ENCODE measurements at regions not wholly inside any gene's neighbourhood (a gene's known extent, or its start where the extent isn't known, plus 50 kb on each side); places are given as distances from the start of the nearest gene placed in this dataset.

DNA sequence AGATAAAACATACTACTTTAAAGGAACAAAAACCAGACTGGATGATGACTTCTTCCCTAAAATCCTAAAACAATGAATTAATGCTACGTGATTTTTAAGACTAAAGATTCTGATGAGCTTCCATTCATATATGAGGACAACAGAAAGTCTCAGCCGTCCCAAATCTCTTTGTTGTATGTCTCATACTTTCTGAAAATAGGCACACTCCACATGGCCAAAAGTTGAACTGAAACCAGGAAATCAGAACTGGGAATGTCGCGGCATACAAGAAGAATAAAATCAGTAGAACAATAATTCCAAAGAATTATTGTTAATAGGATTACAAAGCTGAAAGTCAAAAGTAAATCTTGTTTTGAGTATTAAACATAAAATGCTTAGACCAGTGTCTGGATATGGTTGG lies 195.4 kb upstream of the GHITM start:
- TF ChIP-seq, protein P1, sequence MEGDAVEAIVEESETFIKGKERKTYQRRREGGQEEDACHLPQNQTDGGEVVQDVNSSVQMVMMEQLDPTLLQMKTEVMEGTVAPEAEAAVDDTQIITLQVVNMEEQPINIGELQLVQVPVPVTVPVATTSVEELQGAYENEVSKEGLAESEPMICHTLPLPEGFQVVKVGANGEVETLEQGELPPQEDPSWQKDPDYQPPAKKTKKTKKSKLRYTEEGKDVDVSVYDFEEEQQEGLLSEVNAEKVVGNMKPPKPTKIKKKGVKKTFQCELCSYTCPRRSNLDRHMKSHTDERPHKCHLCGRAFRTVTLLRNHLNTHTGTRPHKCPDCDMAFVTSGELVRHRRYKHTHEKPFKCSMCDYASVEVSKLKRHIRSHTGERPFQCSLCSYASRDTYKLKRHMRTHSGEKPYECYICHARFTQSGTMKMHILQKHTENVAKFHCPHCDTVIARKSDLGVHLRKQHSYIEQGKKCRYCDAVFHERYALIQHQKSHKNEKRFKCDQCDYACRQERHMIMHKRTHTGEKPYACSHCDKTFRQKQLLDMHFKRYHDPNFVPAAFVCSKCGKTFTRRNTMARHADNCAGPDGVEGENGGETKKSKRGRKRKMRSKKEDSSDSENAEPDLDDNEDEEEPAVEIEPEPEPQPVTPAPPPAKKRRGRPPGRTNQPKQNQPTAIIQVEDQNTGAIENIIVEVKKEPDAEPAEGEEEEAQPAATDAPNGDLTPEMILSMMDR (IDR thresholded peaks at IDR 0.05) = no peak
- no peak for TF ChIP-seq POLR2A (IDR thresholded peaks at IDR 0.05)
- Histone ChIP-seq H3K4me1 (no peaks in the 10 kb centered on the region), H3K27me3 (no peaks in the 10 kb centered on the region), H3K9me3 (no peaks in the 10 kb centered on the region), H3K4me3 (no peak overlapping the region), H3K36me3 (no peaks in the 10 kb centered on the region), H3K27ac (no peak overlapping the region)
- no peak for DNase-seq
- intact Hi-C loops (cut with DNase I; ENCODE audit: low total_unique reads) = no loop called here

DNA sequence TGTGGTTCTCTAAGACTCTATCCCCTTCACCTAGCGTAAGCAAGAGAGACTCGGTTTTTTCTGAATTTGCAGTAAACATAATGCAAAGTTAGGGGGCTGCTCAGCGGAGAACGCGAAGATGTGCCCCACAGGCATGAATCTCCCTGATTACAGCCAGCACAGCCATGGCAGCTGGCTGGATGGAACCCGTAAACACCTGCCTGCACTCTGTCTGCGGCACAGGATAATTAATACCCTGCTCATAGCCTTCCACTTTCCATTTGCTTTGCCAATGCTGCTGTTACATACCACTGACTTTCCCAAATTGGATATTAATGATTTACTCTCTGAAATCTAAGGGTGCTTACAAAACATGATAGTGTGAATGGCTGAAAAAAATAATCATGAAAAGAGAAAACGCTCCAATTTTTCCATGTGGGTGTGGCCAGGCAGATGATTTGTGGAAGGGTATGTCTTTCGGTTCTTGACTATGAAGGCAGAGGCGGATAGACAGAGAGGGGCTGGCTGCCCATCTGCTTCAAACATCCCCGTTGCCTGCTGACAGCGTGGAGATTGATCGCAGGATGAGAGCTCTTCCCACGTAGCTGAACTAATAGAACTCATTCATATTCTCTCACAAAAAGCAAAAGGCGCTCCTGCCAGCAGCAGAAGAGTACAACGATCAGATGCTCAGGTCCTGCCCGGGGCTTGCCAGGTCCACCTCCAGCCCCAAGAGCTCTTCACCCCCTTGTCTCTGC lies 193.2 kb upstream of the GHITM start:
- intact Hi-C loops (cut with DNase I; ENCODE audit: low total_unique reads) = no loop called here
- DNase-seq = no peak
- Histone ChIP-seq H3K27ac (no peak overlapping the region), H3K27me3 (no peaks in the 10 kb centered on the region), H3K4me3 (no peak overlapping the region), H3K36me3 (no peaks in the 10 kb centered on the region), H3K4me1 (no peaks in the 10 kb centered on the region), H3K9me3 (no peaks in the 10 kb centered on the region)
- TF ChIP-seq POLR2A (IDR thresholded peaks at IDR 0.05) = no peak
- TF ChIP-seq, protein P1 (IDR thresholded peaks at IDR 0.05) = no peak

DNA sequence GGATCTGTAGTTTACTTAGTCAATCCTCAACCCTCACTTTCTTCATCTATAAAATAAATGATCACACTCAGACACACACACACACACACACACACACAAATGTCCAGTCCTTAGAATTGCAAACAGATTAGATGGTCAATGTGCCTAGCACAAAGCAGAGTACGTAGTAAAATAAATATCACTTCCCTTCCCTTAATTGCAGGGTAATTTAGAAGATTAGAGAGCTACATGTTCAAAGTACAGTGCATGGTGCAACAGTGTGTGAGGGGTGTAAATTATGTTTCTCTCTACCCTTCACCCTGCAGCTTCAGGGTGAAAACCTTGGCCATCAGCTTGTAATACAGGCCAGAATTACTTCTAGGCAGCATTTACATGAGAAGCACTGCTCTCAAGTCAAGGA lies 187.0 kb upstream of the GHITM start:
- intact Hi-C loops (cut with DNase I; ENCODE audit: low total_unique reads) = no loop called here
- H3K27me3 ChIP-seq = no peaks in the 10 kb centered on the region
- no peak overlapping the region for H3K27ac ChIP-seq
- no peak overlapping the region for H3K4me3 ChIP-seq
- H3K4me1 ChIP-seq = no peaks in the 10 kb centered on the region
- TF ChIP-seq, protein P1 (IDR thresholded peaks at IDR 0.05) = no peak
- TF ChIP-seq POLR2A (IDR thresholded peaks at IDR 0.05) = no peak
- H3K9me3 ChIP-seq = no peaks in the 10 kb centered on the region
- H3K36me3 ChIP-seq = no peaks in the 10 kb centered on the region
- DNase-seq = no peak

DNA sequence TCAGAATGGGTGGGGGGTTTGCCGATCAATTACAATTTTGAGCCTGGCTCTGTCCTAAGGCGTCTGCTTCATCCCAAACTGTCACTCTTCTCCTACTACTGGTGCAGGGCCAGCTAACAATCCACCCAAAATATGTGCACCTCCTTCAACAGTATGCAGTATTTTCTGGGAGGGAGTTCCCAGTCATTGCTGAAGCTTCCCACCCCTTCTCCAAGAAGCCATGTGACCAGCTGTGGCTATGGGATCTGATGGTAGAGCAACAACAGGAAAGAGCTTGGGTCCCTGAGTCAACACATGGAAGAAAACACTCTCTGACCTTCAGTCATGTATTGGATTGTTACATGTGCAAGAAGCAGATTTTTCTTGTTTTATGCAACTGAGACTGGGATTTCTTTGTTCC lies 185.7 kb upstream of the GHITM start:
- no peaks in the 10 kb centered on the region for H3K27me3 ChIP-seq
- no peak for TF ChIP-seq POLR2A (IDR thresholded peaks at IDR 0.05)
- TF ChIP-seq, protein P1 (IDR thresholded peaks at IDR 0.05) = no peak
- DNase-seq = no peak

DNA sequence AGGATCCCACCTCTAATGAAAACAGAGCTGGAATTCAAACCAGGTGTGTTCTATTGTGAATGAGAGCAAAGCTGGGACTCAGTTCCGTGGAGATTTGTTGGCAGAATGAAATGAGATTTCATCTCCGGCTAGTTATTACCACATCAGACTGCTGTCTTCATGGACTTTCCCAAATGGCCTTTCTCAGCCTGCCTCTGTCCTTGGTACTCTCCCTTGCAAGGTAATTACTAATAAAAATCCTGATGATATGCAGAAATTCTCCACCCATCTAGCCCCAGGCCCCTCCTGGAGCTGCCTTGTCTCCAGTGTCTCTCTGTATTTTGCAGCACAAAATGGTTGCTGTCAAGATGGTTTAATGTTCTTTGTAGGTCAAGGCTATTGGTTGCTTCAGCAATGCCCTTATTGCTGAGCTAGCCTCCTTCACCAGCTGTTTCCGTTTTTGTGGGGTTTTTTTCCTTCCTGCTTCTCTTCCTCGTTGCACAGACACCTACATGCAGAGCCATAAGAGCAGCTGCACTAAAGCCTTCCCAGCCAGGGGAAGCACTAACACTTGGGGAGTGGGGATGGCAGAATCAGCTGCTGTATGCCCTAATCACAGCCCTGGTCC lies 185.0 kb upstream of the GHITM start:
- no peaks in the 10 kb centered on the region for H3K9me3 ChIP-seq
- DNase-seq = no peak
- no peak for TF ChIP-seq POLR2A (IDR thresholded peaks at IDR 0.05)
- TF ChIP-seq, protein P1 (IDR thresholded peaks at IDR 0.05) = no peak
- intact Hi-C loops (cut with DNase I; ENCODE audit: low total_unique reads) = no loop called here
- H3K27ac ChIP-seq = no peak overlapping the region
- no peaks in the 10 kb centered on the region for H3K36me3 ChIP-seq
- H3K27me3 ChIP-seq = no peaks in the 10 kb centered on the region
- H3K4me1 ChIP-seq = no peaks in the 10 kb centered on the region
- no peak overlapping the region for H3K4me3 ChIP-seq

More for the DNA sequence above, 185.7 kb upstream of the GHITM start:
- Histone ChIP-seq H3K4me1 (no peaks in the 10 kb centered on the region), H3K4me3 (no peak overlapping the region), H3K9me3 (no peaks in the 10 kb centered on the region), H3K36me3 (no peaks in the 10 kb centered on the region), H3K27ac (no peak overlapping the region)
- intact Hi-C loops (cut with DNase I; ENCODE audit: low total_unique reads) = no loop called here

Measured in uterus (tissue), 3 donors.